OCI-LY3 (cell line): ENCODE measurements at regions not wholly inside any gene's neighbourhood (a gene's known extent, or its start where the extent isn't known, plus 50 kb on each side); places are given as distances from the start of the nearest gene placed in this dataset.

ENCODE experiments used
- CTCF ChIP-seq: fragments of 200-600, 300-600 bp; sonication (generic); IDR thresholded peaks from 2 replicates; pipeline ENCODE4 v1.5.1; 2014; ENCODE audit warnings: antibody characterized with exemption, low read length, low read depth
- EZH2phosphoT487 ChIP-seq: fragments of 200-600 bp; shearing (Covaris generic); IDR thresholded peaks from 2 replicates; pipeline ENCODE4 v1.6.1; 2018; ENCODE audit warnings: antibody characterized with exemption, mixed run types, low read depth

GRCh38 chr3:28173836-28174235, 67.6 kb upstream of the CMC1 start:
- no peak for TF ChIP-seq CTCF
- no peak for TF ChIP-seq EZH2phosphoT487
